A204.1 (cell line): ENCODE measurements at regions not wholly inside any gene's neighbourhood (a gene's known extent, or its start where the extent isn't known, plus 50 kb on each side); places are given as distances from the start of the nearest gene placed in this dataset.
A peak's percentile ranks its signal among the peaks of the same experiment; 100 is the strongest.
"Not testable (repeated sequence)": the region's sequence is repeated elsewhere in the genome, so short reads cannot be mapped to it uniquely, and the experiment has no call there.

Experiments used
- FAIRE-seq: peaks from 2 replicates; lab custom pipeline; 2012; peaks lifted over from hg19 to GRCh38; lab: Jason Lieb, UNC

DNA sequence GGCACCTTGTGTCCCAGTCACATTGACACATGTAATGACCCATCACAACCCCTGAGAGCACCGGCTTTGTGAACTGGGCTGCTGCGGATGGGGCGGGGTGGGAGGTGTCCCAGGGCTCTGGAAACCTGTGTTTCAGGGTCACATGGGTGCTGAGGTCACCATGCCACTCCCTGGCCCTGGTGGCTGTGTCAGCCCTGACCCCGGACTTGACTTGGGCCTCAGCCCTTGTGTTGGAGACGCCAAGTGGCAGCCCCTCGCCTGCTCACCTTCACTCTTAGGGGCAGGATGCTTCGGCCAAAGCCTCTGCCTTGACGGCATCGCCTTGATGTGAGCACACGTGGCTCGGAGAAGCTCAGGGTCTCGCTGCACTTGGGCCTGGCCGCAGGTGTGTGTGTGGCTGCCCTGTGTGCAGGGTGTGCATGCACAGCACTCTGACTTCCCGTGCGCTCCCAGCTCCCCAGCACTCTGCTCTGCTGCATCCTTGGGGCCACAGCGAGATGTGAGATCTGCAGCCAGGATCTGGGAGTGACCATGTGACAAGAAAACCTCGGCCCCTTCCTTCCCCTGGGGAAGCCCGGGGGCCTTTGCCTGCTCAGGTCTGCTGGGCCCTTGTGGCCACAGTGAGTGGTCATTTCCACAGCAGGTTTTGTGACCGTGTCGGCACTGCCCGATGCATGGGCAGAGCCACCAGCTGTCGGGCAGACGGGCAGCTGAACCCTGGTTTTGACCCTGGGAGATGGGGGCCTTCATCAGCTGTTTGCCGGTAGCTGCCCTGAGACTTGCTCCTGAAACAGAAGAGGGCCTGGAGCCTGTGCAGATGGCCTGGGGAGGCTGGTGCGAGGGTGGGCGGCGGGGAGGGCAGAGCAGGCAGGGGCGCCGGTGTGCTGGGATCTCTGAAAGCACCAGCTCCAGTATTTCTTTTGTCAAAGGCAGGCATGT lies 167.4 kb downstream of the KIF26A start:
- FAIRE-seq: no peak

DNA sequence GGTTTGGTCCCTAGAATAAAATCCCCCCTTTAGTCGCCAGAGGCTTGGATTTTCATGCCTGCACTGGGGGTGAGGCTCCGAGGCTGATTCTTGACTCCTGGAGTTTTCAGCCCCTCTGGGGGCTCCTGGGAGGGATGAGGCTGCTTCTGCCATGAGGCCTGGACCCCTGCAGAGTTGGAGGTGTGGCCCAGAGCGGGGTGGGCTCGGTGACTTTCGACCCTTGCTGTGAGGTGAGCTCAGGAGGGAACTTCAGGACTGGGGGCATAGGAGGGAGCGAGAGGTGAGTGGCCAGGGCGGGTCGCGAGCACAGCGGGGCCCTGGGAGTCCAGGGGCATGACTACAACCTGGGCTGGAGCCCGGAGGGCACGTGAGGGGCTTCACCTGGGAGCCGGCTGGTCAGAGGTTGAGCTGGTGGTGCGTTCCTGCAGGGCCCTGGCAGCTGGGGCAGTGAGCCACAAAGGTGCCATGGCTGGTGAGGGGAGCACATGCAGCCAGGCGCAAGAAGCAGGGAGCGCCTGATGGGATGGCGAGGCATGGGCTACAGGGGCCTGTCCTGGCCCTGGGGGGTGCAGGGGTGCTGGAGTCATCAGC lies 168.2 kb downstream of the KIF26A start:
- no peak for FAIRE-seq

DNA sequence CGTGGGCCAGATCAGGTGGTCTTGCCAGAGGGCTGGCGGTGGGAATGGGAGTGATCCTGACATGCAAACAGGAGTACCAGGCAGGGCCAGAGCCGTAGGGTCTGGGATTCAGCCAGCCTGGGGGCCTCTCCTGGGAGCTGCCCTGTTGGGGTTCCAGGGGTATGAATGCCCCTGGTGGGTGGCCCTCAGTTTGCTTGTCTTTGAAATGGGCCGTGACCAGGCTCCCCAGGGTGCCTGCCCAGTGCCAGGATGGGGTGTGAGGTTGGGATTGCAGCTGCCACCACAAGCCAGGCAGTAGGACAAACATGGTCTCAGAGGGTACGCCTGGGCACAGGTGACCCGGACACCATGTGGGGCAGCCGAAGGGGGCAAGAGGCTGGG lies 168.8 kb downstream of the KIF26A start:
- no peak for FAIRE-seq

DNA sequence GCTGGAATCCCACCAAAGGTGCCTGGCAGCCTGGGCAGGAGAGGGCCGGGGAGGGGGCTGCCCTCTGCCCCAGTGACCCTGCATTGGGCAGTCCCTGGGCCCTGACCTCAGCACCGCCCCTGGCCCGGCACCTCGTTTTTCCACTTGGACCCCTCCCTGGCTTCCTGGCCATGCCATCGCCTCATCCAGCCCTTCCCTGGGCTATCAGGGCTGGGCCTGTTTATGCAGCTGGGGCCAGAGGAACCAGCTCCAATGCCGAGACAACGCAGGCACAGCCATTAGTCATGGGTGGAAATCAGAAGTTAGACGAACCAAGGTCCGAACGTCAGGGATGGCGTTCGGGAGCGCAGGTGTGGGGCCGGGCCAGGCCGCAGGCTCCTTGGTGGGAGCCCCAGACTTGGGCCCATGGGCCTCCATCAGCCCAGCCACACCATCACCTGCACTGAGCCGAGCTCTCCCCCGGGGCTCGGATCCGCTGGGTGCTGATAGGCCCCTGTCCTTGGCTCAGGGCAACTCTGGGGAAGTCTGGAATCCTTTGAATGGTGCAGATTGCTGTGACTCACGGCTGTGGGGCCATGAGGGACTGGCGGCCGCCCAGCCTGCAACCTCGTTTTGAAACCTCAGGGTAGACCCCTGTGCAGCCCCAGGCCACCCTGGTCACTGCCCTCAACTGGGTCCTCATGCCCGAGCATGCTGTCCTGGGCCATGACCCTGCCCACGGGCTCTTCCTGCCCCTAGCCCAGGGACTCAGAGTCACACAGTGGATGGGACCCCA lies 169.4 kb downstream of the KIF26A start:
- FAIRE-seq: no peak

DNA sequence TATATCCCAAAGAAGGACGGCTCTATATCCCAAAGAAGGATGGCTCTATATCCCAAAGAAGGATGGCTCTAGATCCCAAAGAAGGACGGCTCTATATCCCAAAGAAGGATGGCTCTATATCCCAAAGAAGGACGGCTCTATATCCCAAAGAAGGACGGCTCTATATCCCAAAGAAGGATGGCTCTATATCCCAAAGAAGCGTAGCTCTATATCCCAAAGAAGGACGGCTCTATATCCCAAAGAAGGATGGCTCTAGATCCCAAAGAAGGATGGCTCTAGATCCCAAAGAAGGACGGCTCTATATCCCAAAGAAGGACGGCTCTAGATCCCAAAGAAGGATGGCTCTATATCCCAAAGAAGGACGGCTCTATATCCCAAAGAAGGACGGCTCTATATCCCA lies 170.1 kb downstream of the KIF26A start:
- not testable (repeated sequence) for FAIRE-seq

DNA sequence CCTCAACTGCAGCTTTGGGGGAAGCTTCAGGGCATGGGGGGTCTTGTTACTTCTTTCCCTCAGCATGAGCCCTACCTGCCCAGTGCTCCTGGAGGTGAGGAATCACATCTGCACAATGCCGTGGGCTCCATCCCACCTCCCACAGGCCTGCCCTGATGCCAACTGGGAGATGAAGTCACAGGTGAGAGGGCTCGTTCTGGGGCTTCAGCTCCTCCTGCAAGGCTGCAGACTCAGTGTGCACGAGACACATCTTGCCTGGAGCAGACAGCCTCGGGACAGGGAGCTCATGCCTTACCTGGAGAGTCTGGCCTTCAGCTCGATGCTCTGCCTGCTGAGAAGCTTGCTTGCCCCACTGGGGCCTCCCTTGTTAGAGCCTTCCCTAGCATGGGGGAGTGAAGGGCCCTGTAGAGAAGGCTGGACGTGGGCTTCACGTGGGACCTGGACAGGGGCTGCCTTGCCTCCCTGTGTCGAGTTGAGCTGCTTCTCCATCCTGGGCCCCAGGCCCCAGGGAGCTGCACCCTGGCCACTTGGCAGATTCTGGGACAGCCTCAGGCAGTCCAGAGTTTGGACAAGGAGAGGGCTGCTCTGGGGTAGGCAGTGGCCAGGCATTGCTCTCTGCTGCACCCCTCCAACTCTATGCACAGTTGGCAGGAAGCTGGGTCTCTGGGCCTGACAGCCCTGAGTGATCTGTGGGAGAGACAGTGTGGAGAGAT lies 171.4 kb downstream of the KIF26A start:
- FAIRE-seq: no peak

DNA sequence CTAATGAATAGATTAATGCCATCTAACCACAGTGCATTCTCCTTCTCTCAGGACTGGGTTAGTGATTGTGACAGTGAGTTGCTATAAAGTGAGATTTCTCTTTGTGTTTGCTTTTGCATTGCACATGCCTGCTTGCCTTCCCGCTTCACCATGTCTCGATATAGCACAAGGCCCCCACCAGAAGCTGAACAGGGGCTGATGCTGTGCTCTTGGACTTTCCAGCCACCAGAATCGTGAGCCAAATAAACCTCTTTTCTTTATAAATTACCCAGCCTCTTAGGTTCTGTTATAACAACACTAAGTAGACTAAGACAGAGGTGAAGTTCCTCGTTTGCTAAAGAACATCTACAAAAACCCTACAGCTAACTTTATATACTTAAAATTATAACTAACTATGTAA lies 173.0 kb downstream of the KIF26A start:
- peak; percentile 29 for FAIRE-seq

DNA sequence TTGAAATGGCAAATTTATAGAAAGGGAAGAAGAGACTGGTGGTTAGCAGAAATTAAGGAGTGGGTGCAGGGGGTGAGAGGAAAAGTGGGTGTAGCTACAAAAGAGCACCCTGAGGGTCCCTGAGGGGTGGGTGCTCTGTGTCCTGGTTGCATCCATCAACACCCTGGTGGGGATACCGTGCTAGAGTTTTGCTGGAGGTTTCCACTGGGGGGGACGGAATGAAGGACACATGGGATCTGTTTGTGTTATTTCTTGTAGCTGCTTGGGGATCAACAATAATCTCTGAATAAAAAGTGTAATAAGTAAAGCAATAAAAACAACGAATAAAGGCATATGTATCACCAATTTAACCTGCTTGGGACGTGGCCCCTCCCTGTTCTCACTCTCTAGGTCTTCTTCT lies 175.3 kb downstream of the KIF26A start:
- no peak for FAIRE-seq

DNA sequence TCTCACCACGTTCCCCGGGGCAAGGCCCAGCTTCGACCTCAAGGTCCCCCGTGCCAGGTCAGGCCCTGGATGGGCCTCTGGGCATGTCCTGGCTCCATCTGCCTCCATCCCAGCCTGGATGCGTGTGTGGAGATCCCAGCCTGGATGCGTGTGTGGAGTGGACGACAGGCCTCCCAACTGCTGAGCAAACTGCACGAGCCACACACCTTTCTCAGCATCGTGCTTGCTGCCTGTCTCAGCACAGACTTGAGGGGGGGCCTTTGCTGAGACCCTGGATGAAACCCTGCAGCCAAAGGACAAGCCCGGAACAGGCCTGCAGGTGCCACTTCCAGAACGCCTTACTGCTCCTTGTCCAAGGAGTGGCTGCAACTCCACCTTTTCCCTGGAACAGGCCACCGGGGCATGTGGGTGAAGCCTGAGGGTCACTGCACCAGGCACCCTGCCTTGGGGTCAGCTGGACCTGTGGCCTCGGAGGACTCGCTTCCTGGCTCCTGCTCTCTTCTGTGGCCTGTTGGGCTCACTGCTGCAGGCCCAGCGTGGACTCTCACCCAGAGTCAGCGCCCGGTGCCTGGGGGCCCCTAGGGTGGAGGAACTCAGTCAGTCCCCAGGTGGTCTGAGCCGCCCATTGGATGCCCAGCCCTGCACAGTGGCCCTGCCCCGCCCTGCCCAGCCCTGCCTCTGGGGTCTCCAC lies 176.0 kb downstream of the KIF26A start:
- no peak for FAIRE-seq

DNA sequence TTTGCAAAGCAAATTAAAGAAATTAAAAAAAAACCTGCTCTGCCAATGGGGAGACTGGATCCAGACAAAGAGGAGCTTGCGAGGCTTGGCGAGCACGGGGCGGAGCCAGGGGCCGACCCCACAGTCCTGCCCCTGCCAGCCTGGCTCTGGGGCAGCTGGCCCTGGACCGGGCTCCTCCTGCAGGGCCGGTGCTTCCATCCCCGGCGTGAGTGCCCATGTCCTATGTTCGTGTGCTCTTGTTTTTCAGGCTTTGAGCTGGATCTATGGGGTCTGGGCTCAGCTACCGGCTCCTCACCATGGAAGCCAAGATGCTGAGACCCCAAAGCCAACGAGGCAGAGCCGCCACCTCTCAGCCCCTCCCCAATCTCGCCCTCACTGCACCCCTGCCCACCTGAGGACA lies 176.8 kb downstream of the KIF26A start:
- FAIRE-seq: no peak

DNA sequence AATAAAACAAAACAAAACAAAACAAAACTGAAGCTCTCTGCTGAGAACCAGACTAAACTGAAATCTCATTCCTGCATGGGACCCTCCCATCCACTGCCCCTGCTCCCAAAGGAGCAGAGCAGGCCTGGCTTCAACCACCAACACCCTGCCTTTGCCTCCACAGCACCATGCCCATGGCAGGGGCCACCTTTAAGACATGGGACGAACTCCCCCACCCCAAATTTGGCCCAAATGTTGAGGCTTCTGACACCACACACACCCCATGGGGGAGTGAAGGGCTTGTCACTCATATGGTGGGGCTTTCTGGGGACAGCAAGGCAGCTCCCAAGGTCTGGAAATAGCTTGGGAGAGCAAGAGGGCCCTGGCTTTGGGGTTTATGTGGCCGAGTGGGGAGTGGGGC lies 177.2 kb downstream of the KIF26A start:
- FAIRE-seq: no peak

DNA sequence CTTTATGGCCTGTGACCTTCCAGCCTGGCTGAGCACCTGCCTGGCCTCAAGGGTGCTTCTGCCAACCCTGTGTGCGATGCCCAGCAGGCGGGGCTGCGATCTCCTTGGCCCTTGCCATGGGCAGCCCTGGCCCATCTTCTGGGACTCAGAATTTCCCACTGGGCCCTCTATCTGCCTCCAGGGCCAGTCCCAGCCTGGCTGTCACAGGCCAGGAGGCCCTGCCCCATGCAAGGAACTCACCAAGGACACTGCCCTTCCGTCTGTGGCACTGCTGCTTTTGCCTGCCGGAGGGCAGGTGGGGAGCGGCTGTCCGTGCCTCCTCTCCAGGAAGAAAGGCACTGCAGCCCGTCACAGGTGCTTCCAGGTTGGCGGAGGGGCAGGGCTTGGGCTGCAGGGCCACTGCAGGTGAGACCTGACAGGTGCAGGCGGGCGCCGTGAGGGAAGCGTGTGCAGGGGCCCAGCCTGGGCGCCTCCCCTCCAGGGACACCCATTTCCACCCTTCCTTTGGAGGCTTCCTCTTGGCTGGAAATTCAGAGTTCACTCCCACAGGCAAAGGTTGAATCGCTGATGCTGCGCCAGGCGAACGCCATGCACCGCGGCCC lies 177.8 kb downstream of the KIF26A start:
- FAIRE-seq: no peak

DNA sequence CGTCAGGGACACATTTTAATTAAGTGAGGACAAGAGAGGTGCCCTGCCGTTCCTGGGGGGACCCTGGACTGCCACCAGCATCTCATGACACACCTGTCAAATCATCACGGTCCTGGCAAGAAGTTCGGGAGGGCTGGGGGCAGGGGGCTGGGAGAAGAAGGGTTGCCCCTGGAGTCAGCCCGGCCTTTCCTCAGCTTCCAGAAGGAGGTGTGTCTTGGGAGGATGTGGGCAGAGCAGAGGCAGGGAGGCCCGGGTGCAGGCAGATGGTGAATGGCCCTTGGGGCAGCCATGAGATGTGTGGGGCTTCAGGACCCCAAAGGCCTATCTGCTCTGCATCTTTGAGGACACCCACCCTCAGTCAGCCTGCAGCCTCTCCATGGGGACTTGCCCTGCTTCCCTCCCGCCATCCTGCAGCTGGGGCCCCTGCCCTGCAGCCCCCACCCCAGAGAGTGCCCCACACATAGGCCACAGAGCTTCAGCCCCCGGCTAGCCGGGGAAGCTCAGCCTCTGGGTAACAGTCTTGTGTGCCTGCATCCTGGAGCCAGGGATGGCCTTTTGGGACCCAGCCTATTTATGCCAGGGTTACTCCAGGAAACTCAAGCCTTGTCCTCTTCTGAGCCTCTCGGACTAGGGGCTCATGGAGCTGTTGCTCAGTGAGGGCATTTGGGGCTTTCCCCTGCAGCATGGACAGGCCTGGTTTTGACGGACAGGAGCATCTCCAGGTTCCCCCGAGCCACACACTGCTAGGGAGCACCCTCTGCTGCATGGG lies 178.5 kb downstream of the KIF26A start:
- no peak for FAIRE-seq

DNA sequence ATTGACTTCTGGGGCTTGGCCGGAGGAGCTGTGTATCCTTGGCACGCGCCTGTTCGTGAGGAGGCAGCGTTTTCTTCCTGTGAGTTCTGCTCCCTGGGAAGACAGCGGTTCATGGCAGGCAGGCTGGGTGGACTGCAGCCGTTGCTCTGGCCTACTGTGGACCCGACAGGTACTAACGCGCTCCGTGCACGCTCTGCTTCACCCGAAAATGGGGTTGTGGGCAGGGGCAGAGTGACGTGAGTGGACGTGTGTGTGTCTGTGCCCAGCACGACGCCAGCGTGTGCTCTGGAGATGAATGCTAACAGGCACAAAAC lies 179.1 kb downstream of the KIF26A start:
- no peak for FAIRE-seq

DNA sequence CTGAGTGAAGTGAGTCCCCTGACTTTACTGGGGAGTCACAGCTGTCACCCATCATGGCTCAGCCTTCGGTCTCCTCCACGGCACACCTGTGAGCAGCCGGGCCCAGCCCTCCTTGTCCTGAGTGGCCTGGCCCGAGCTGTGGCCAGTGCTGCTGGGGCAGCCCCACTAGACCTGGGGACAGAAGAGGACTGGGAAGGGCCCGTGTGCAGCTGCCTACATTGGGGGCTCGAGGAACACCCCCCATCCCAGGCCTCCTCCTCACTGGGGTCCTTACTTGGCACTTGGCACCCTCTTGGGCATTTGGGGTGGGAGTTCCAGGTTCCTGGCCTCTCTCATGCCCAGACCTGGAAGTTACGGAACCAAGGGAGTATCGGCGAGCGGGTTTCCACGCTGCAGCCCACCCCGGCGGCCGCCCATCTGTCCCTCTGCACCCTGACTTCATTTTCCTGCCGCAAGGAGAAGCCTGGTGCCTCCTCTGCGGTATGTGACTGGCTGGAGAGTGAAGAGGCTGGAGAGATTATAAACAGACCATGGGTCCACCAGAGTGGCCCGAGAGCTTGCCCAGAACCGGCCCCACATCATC lies 179.7 kb downstream of the KIF26A start:
- no peak for FAIRE-seq

DNA sequence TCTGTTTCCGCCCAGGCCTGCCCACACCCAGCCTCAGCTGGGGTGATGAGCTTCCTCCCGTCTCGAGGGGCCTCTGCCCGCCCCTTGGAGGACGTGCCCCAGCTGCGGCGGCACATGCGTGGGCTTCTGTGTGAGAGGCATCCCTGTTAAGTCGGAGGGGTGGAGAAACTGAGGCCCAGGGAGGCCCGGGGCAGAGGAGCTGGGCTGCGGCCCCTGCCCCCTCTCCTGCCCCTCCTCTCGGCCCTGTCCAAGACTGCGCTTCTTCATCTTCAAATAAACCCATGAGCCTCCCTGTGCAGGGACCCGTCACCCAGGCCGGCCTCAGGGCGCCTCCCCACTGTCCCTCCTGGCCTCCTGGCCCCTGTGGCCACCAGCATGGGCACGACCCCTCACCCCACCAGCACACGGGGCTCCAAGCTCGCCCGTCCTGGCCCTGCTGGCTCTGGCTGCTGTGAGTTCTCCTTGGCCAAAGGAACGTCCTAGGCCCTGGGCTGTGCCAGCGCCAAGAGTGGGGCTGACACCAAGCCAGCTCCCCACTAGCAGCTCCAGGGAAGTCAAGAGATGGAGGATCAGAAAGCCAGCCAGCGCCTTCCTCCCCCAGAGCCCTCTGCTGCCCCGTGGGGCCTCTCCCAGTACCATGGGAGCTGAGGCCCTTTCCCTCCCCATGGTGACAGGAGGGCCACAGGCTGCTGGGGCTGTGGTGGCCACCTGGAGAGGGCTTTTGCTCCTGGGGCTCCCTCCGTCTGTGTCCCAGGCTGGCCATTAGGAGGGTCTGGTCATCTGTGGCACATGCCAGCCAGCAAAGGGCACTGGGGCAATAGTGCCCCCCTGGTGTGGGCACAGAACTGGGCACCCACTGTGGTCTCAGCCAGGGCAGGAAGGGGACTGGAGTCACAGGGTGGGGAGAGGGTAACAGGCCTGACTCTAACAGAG lies 180.4 kb downstream of the KIF26A start:
- FAIRE-seq: no peak

DNA sequence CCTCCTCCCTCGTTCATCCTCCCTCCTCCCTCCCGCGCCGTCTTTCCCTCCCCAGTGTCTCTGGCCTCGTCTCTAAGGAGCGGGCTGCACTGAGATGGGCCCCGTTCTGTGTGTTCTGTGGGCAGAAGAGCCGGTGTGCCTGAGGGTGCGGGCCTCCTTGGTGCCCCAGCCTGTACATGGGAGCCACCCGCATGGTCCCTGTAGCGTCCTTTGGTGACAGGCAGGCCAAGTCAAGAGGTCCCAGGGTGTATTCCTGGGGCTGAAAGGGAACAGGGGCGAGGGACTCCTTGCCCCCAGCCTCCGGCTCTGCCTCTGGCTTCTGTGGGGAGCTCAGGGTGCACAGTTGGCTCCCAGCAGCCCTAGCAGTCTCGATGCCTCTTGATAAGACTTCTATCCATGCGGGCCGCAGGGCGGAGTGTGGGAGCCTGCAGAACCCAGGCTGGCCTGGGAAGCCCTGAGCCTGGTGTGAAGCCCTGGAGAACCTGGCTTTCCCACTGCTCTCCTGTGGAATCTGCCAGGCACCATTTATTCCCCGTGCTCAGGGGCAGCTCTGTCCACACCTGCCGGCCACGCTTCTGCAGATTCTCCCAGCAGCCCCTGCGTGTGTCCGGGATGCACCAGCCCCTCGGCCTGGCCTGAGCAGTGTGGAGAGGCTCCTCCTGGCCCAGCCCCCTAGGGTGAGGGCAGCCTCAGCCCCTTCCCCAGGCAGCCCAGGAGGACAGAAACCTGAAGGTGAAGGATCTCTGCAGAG lies 181.3 kb downstream of the KIF26A start:
- FAIRE-seq: no peak

DNA sequence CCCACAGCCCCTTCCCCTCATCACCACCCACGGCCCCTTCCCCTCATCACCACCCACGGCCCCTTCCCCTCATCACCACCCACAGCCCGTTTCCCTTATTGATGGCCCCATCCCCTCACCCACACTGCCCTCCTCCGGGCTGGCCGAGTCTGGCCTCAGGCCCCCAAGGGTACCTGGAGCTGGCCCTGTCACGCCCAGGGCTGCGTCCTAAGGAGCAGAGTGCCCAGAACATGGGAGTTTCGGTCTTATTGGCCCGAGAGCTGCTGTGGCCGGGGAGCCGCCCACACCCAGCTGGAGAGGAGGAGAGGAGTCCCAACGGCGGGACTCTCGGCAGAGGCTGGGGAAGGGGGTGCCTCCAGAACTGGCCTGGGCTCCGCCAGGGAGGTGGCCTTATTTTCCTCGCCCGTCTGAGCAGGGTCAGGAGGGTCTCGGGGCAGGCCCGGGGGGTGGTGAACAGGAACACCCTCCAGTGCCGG lies 182.3 kb downstream of the KIF26A start:
- no peak for FAIRE-seq
